HG03521 (cell line): ENCODE measurements at regions not wholly inside any gene's neighbourhood (a gene's known extent, or its start where the extent isn't known, plus 50 kb on each side); places are given as distances from the start of the nearest gene placed in this dataset.
A peak's percentile ranks its signal among the peaks of the same experiment; 100 is the strongest.
"Not testable (repeated sequence)": the region's sequence is repeated elsewhere in the genome, so short reads cannot be mapped to it uniquely, and the experiment has no call there.

Experiments used
- ATAC-seq: cut with Tn5 transposase; IDR thresholded peaks from one replicate; pipeline ENCODE4 v1.9.1; 2021; ENCODE audit warnings: mild to moderate bottlenecking, moderate library complexity; ENCODE audit not compliant: unreplicated experiment

- ATAC-seq: peak; percentile 50
Observed at GRCh38 chr14:65959563-65960024, 526.6 kb upstream of the CCDC196 start.

- ATAC-seq: no peak
Observed at GRCh38 chr14:65961004-65961403, 525.2 kb upstream of the CCDC196 start.

GRCh38 chr14:65962952-65963351 is 523.2 kb upstream of the CCDC196 start:
- no peak for ATAC-seq

- ATAC-seq: no peak
Observed at GRCh38 chr14:65964366-65964765, 521.8 kb upstream of the CCDC196 start.

- ATAC-seq: no peak
Observed at GRCh38 chr14:65966188-65966587, 520.0 kb upstream of the CCDC196 start.

- ATAC-seq: no peak
Observed at GRCh38 chr14:65972346-65972870, 513.8 kb upstream of the CCDC196 start.

GRCh38 chr14:65972891-65973290 is 513.3 kb upstream of the CCDC196 start:
- no peak for ATAC-seq

- no peak for ATAC-seq
Observed at GRCh38 chr14:65975865-65976264, 510.3 kb upstream of the CCDC196 start.

GRCh38 chr14:65976761-65977404 is 509.3 kb upstream of the CCDC196 start:
- no peak for ATAC-seq

GRCh38 chr14:65981192-65981843 is 504.9 kb upstream of the CCDC196 start:
- ATAC-seq: no peak

- ATAC-seq: no peak
Observed at GRCh38 chr14:65986041-65986440, 500.1 kb upstream of the CCDC196 start.

GRCh38 chr14:65989981-65990380 is 496.2 kb upstream of the CCDC196 start:
- no peak for ATAC-seq

- no peak for ATAC-seq
Observed at GRCh38 chr14:65991104-65991503, 495.1 kb upstream of the CCDC196 start.

- ATAC-seq: not testable (repeated sequence)
Observed at GRCh38 chr14:65991935-65992334, 494.2 kb upstream of the CCDC196 start.

GRCh38 chr14:65993103-65993502 is 493.1 kb upstream of the CCDC196 start:
- no peak for ATAC-seq

GRCh38 chr14:65993996-65994395 is 492.2 kb upstream of the CCDC196 start:
- no peak for ATAC-seq

- no peak for ATAC-seq
Observed at GRCh38 chr14:65997347-65997746, 488.8 kb upstream of the CCDC196 start.

- ATAC-seq: no peak
Observed at GRCh38 chr14:65999865-66000264, 486.3 kb upstream of the CCDC196 start.

GRCh38 chr14:66000766-66001165 is 485.4 kb upstream of the CCDC196 start:
- no peak for ATAC-seq

- no peak for ATAC-seq
Observed at GRCh38 chr14:66001356-66001755, 484.8 kb upstream of the CCDC196 start.

- no peak for ATAC-seq
Observed at GRCh38 chr14:66003082-66003730, 483.0 kb upstream of the CCDC196 start.

GRCh38 chr14:66005900-66006434 is 480.2 kb upstream of the CCDC196 start:
- ATAC-seq: no peak
